H1 (cell line): ENCODE measurements at regions not wholly inside any gene's neighbourhood (a gene's known extent, or its start where the extent isn't known, plus 50 kb on each side); places are given as distances from the start of the nearest gene placed in this dataset.

Experiments used
- BCL11A ChIP-seq, 2 experiments: IDR thresholded peaks; one replicate each; pipeline ENCODE4 v1.6.1; 2011; ENCODE audit warnings: low read depth in 2 of 2, low read length in 2 of 2, mild to moderate bottlenecking in 2 of 2
- CHD2 ChIP-seq: IDR thresholded peaks from 2 replicates; pipeline ENCODE4 v1.6.1; 2012; ENCODE audit warnings: low read length, improper control_type of control experiment
- HDAC2 ChIP-seq, 2 experiments: fragments of 300-600 bp in 1 of 2; sonication (generic) in 1 of 2; IDR thresholded peaks; 2 replicates each; pipeline ENCODE4 v1.6.1; 2011 to 2012; ENCODE audit warnings: low read depth in 2 of 2, low read length in 2 of 2, mild to moderate bottlenecking in 2 of 2, moderate library complexity in 2 of 2, borderline replicate concordance in 1 of 2, inconsistent platforms in 1 of 2
- RXRA ChIP-seq: IDR thresholded peaks from 2 replicates; pipeline ENCODE4 v1.6.1; 2011; ENCODE audit warnings: low read depth, mild to moderate bottlenecking, low read length, moderate library complexity; ENCODE audit not compliant: insufficient read depth
- SRF ChIP-seq: IDR thresholded peaks from 2 replicates; pipeline ENCODE4 v1.6.1; 2011; ENCODE audit warnings: mild to moderate bottlenecking, low read depth, low read length, moderate library complexity
- TF ChIP-seq, protein P1 (sequence below): fragments of 300-600 bp; sonication (generic); IDR thresholded peaks from 2 replicates; pipeline ENCODE4 v1.7.1; 2012; ENCODE audit warnings: low read length, moderate library complexity, mild to moderate bottlenecking, inconsistent platforms; ENCODE audit not compliant: insufficient replicate concordance

DNA sequence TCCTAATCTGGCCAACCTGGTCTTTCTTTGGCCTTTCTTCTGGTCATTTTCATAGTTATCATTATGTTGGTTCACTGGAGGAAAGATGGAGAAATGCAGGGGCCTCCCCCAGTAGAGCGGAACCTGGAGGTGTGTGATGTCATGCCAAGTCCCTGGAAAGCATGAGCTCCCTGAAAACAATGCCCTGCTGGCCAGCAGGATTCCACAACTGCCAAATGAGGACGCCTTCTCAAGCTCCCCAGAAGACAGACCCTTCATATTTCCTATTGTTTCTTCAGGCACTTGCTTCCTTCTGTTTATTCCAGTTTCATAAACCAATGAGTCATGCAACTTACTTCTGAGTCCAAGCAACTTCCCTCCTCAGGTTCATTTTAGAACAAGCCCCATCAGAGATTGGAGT is 339.0 kb downstream of the GATA3 start (continued):
- TF ChIP-seq, protein P1, sequence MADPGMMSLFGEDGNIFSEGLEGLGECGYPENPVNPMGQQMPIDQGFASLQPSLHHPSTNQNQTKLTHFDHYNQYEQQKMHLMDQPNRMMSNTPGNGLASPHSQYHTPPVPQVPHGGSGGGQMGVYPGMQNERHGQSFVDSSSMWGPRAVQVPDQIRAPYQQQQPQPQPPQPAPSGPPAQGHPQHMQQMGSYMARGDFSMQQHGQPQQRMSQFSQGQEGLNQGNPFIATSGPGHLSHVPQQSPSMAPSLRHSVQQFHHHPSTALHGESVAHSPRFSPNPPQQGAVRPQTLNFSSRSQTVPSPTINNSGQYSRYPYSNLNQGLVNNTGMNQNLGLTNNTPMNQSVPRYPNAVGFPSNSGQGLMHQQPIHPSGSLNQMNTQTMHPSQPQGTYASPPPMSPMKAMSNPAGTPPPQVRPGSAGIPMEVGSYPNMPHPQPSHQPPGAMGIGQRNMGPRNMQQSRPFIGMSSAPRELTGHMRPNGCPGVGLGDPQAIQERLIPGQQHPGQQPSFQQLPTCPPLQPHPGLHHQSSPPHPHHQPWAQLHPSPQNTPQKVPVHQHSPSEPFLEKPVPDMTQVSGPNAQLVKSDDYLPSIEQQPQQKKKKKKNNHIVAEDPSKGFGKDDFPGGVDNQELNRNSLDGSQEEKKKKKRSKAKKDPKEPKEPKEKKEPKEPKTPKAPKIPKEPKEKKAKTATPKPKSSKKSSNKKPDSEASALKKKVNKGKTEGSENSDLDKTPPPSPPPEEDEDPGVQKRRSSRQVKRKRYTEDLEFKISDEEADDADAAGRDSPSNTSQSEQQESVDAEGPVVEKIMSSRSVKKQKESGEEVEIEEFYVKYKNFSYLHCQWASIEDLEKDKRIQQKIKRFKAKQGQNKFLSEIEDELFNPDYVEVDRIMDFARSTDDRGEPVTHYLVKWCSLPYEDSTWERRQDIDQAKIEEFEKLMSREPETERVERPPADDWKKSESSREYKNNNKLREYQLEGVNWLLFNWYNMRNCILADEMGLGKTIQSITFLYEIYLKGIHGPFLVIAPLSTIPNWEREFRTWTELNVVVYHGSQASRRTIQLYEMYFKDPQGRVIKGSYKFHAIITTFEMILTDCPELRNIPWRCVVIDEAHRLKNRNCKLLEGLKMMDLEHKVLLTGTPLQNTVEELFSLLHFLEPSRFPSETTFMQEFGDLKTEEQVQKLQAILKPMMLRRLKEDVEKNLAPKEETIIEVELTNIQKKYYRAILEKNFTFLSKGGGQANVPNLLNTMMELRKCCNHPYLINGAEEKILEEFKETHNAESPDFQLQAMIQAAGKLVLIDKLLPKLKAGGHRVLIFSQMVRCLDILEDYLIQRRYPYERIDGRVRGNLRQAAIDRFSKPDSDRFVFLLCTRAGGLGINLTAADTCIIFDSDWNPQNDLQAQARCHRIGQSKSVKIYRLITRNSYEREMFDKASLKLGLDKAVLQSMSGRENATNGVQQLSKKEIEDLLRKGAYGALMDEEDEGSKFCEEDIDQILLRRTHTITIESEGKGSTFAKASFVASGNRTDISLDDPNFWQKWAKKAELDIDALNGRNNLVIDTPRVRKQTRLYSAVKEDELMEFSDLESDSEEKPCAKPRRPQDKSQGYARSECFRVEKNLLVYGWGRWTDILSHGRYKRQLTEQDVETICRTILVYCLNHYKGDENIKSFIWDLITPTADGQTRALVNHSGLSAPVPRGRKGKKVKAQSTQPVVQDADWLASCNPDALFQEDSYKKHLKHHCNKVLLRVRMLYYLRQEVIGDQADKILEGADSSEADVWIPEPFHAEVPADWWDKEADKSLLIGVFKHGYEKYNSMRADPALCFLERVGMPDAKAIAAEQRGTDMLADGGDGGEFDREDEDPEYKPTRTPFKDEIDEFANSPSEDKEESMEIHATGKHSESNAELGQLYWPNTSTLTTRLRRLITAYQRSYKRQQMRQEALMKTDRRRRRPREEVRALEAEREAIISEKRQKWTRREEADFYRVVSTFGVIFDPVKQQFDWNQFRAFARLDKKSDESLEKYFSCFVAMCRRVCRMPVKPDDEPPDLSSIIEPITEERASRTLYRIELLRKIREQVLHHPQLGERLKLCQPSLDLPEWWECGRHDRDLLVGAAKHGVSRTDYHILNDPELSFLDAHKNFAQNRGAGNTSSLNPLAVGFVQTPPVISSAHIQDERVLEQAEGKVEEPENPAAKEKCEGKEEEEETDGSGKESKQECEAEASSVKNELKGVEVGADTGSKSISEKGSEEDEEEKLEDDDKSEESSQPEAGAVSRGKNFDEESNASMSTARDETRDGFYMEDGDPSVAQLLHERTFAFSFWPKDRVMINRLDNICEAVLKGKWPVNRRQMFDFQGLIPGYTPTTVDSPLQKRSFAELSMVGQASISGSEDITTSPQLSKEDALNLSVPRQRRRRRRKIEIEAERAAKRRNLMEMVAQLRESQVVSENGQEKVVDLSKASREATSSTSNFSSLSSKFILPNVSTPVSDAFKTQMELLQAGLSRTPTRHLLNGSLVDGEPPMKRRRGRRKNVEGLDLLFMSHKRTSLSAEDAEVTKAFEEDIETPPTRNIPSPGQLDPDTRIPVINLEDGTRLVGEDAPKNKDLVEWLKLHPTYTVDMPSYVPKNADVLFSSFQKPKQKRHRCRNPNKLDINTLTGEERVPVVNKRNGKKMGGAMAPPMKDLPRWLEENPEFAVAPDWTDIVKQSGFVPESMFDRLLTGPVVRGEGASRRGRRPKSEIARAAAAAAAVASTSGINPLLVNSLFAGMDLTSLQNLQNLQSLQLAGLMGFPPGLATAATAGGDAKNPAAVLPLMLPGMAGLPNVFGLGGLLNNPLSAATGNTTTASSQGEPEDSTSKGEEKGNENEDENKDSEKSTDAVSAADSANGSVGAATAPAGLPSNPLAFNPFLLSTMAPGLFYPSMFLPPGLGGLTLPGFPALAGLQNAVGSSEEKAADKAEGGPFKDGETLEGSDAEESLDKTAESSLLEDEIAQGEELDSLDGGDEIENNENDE: no peak
- no peak for TF ChIP-seq CHD2
- no peak for TF ChIP-seq SRF
- no peak for TF ChIP-seq RXRA
- TF ChIP-seq HDAC2 (IDR thresholded peaks at IDR 0.05; ENCODE audit: borderline replicate concordance in 1 of 2, low read depth in 2 of 2, low read length in 2 of 2): no peak
- TF ChIP-seq BCL11A (IDR thresholded peaks at IDR 0.05; ENCODE audit: low read depth in 2 of 2, low read length in 2 of 2): no peak
- TF ChIP-seq, all 59 proteins: peak for 0
